Non-pigmented ciliary epithelial cell (primary cell): ENCODE measurements at regions not wholly inside any gene's neighbourhood (a gene's known extent, or its start where the extent isn't known, plus 50 kb on each side); places are given as distances from the start of the nearest gene placed in this dataset.

Experiments
- DNase-seq: peaks from one replicate; pipeline ENCODE4 v3.0.0-alpha.2; 2010; ENCODE audit warnings: low read depth

GRCh38 chr10:92747066-92747465 is 57.3 kb downstream of the HHEX start:
- DNase-seq, result no peak

GRCh38 chr10:92747600-92747999 is 57.8 kb downstream of the HHEX start:
- no peak for DNase-seq

DNA sequence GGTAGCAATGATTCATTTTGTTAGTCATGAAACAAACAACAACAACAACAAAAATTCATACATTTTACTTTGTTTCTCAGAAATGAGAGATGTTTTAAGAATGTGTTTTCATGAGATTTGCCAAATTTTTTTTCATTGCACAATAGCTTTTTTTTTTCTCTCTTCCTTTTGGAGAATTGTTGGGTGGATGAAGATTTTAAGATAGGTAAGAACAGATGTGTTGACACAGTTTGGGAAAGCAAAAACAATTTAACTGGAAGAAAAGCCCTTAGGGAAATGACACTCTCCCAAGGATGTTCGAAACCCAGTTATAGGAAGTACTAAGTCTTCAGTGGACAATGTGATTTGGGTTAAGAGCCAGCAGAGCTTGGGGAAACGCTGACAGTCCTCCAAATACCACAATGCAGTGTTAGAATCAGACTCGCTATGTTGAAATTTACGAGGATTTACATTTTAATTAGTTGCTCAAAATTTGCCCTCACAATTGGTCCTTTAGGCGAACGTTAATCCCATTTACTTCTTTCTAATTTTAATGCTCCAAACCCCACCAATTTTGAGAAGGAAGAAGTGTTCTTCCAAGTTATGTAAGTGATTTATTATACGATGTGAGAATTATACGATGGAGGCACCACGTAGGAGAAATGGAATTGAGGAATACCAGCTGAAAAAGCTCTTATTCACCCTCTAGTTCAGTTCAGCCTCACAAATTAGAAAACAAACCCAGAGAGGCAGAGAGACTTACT is 61.2 kb downstream of the HHEX start:
- no peak for DNase-seq

DNA sequence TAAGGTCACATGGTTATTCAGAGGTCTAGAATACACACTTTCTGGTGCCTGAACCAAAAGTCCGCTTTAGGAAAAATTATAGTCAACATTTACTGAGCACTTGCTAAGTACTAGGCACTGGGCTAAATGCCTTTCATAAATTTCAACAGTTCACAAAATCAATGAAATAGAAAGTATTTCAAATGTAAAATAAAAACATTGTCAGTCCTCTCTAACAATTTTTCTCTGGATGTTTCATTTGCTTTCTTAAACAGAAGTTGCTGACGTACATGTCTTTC is 61.7 kb downstream of the HHEX start:
- DNase-seq, result no peak

- DNase-seq, result no peak
Measured at GRCh38 chr10:92751827-92752226, 62.1 kb downstream of the HHEX start.

DNA sequence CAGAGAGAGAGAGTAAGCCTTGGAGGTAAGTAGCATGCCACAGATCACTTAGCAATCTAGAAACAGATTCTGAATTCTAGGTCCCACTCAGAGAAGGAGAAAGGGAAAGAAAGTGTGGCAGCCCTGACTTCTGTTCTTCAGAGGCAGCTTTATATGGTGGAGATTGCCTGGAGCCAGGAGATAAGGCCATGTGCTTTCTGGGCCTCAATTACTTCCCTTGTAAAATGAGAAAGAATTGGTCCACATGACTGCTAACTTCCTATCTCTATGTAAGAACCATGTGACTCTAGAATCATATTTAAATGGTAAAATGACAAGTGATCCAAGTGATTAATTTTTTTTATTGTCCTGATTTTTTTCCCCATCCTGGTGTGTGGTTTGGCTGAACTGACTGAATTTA is 64.1 kb downstream of the HHEX start:
- no peak for DNase-seq

DNA sequence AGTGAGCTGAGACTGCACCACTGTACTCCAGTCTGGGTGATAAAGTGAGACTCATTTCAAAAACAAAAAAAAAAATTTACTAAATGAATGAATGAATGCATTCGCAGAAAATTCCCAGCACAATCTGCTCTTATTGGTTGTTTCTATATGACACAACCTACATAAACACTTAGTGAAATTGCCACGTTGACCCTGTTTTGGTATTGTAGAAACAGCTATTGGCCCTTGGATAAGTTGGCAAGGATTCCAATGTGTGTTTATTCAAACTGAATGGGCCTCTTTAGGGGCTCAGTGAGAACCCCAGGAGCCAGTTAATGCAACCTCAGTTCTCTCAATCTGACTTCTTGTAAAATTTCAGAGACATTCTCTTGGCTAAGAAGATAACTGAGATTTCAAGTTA is 66.0 kb downstream of the HHEX start:
- DNase-seq, result no peak

GRCh38 chr10:92756201-92757065 is 66.7 kb downstream of the HHEX start:
- DNase-seq, result no peak

DNA sequence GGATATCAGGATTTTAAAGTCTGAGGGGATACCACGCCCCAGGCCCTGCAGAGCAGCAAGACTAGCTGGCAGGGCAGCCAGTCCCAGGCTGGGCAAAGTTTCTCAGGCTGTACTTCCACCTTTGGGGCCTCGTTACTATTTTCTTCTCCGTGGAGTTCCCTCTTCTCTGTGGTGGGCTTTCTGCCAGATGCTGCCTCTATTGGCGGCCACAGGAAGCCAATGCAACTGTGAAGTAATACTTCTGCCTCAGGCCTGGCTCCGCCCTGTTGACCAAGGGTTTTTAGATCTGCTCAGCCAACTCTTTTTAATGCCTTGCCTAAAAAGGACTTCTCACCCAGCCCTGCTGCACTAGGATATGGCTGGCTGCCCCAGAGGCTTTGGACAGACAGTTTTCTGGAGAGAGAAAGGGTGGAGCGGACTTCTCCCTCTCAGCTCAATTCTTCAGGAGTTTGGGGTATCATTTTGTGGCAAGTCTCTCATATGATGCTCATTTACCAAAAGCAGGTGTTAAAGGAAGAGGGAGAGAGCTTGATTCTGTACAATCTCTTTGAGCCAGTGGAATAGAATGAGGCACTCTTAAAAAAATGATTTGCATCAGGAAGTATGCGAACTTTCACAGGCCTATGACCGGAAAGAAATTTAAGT is 67.4 kb downstream of the HHEX start:
- peak; percentile 32 for DNase-seq

DNA sequence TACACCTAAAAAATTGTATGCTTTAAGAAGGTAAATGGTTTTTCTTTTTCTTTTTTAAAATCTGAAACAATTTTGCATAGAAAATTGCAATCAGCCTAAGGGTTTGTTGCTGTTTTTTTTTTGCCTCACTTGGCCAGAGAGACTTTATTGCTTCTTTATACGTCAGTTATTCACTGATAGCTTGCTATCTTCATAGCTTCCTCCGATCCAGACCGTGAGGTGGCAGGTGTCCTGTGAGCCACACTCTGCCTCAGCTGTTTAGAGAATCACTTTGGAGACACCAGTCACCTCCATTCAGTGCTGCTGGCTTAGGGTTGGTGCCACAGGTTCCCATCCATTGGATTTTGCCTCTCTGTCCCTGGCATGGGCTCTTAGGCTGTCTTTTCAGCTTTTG is 68.0 kb downstream of the HHEX start:
- DNase-seq, result no peak

DNA sequence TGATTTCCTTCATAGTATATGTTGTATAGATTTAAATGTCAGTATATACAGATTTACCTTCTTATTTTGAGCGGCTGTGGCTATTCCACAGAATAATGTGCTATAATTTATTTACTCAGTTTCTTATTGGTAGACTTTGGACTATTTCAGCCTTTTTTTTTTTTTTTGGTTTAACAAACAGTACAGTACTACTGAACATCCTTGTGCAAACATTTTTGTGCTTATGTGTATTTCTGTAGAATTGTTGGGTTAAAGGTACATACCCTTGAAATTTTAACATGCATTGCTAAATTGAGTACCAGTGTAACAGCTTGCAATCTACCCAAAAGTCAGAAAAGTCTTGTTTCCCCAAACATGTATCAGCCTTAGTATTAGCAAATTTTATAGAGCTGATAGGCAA is 68.8 kb downstream of the HHEX start:
- DNase-seq, result no peak

DNA sequence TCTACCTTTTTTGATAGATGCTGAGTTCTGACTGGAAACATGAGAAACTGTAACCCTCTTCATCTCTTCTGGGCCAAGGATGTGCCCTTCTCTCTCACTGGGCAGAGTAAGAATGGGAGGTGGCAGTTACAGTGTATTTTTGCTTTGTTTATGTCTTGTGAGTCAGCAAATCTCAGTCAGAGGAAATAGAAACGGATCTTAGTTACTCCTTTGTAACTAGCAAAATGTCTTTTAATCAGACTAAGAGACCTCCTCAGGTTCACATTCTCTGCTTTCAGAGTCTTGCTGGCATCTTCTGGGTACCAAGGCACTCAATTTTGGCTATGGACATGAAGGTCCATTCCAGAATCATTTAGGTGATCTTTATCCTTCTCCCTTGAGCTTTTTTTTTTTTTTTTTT is 70.9 kb downstream of the HHEX start:
- peak; percentile 32 for DNase-seq

GRCh38 chr10:92761571-92761970 is 71.8 kb downstream of the HHEX start:
- no peak for DNase-seq

GRCh38 chr10:92763634-92764155 is 73.9 kb downstream of the HHEX start:
- no peak for DNase-seq

GRCh38 chr10:92766451-92766850 is 76.7 kb downstream of the HHEX start:
- no peak for DNase-seq

DNA sequence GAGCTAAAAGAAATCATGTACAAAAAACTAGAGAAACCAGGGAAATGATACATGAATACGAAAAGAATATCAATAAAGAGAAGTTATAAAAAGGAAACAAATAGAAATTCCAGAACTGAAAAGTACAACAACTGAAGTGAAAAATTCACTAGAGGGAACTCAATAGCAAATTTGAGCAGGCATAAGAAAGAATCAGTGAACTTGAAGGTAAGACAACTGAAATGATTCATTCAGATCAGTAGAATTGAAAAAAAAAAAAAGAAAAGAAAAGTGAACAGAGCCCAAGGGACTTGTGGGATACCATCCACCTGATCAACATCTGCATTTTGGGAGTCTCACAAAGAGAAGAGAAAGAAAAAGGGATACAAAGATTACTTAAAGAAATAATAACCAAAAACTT is 78.3 kb downstream of the HHEX start:
- DNase-seq, result no peak

DNA sequence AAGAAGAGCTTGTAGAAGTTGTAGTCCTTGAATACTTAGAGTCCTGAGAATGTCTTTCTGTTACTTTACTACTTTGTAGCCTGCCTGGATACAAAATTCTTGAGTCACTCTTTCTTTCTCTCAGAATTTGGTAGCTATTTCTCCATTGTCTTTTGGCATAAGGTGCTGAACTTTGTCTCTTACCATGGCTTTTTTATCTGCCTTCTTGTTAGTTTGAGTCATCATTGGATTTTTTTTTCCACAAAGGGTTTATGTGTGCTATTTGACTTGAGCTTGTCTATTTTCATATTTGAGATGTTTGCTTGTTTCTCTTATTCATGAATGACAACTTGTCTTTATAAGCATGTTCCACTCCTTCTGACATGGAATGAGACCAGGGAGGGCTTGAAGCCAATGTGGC is 74.5 kb upstream of the EXOC6 start:
- no peak for DNase-seq

DNA sequence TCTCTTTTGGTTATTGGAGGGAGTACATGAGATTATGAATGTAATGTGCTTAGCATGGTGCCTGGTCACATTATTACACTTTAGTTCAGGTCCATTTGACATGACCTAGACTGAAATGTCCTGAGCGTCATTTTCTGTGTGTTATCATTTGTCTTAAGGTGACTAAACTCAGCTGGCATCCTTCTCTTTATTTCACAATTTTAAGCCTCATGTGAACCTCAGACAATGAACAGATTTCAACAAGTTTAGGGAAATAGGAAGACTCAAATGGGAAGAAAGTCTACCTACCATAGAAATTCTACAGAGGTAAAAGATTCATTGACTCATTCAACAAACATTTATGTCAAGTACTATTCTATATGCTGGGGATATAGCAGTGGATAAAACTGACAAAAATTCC is 70.2 kb upstream of the EXOC6 start:
- DNase-seq, result no peak

DNA sequence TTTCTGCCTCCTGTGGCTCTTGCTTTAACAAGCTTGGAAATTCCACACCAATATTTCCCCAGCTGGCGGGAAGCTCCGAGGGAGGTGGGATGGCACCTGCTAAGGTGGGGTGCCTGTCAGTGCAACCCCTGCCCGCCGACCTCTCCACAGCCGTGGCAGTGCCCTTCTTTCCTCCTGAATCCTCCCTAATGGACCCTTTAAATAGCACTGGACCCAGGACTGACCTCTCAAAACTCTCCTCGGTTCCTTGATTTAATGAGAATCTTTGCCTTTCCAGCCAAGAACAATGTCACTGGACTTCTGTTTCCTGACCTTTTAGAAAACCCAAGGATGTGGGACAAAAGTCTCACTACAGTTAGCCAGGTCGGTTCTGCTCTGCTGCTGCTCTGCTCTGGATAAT is 63.2 kb upstream of the EXOC6 start:
- no peak for DNase-seq

GRCh38 chr10:92787557-92788152 is 60.7 kb upstream of the EXOC6 start:
- no peak for DNase-seq

DNA sequence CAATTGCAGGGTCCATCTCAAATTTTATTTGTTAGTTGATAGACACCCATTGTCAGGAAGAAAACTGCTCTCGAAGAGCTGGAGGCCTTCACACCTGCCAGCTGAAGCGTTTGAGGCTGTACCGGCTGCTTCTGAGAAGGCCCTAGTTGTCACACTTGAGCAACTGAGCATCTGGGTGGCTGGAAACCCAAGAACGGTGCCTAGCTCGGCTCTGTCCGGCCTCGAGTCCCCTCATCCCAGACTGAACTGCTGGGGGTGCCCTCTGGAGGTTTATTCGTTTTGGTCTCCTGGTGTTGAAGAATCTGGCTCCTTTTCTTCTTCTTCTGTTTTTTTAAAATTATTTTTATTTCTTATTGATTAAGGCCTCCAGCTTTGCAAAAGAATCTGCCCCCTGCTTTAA is 59.3 kb upstream of the EXOC6 start:
- DNase-seq, result no peak

GRCh38 chr10:92789786-92790185 is 58.5 kb upstream of the EXOC6 start:
- DNase-seq, result no peak

DNA sequence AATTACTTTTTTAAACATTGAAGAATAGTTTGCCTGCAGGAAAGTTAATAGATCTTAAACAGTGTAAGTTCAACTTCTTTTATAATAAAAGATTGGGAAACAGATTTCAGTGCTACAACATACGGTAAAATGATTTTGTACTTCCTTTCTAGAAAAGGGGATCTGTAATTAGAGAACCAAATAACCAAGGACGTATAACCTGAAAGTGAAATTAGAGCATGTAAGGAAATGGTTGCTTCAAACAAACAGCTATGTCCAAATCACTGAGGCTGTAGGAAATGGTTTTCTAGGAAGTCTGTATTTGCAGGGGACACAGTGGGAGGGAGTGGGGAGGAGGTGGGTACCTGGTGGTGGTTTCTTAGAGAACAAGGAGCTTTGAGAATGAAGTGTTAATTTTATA is 57.9 kb upstream of the EXOC6 start:
- no peak for DNase-seq
